ENCODE measurements at regions not wholly inside any gene's neighbourhood (a gene's known extent, or its start where the extent isn't known, plus 50 kb on each side); places are given as distances from the start of the nearest gene placed in this dataset.

DNA sequence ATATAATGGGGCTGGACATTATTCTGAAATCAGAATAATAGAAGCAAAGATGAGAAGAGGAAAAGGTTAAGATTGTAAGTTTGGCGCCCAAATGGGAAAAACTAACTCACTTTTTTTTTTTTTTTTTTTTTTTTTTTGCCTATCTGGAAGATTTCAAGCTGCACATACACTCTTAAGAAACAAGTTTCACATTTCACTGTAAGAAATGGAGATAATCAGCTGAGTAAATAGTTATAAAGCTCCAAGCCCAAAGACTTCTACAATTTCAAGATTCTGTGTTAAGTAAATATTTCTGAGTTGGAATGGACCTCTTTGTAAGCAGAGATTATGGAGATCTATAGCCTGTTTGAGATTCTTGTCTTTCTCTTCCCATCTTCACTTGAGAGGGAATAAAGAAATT, 140.0 kb downstream of the SLC17A6 start:
- in situ Hi-C loops (cut with HindIII; ENCODE audit: low sequenced_read_pairs): no loop called here
- DNase-seq (ENCODE audit: low read depth, low spot score): no peak
- TF ChIP-seq, protein P1, sequence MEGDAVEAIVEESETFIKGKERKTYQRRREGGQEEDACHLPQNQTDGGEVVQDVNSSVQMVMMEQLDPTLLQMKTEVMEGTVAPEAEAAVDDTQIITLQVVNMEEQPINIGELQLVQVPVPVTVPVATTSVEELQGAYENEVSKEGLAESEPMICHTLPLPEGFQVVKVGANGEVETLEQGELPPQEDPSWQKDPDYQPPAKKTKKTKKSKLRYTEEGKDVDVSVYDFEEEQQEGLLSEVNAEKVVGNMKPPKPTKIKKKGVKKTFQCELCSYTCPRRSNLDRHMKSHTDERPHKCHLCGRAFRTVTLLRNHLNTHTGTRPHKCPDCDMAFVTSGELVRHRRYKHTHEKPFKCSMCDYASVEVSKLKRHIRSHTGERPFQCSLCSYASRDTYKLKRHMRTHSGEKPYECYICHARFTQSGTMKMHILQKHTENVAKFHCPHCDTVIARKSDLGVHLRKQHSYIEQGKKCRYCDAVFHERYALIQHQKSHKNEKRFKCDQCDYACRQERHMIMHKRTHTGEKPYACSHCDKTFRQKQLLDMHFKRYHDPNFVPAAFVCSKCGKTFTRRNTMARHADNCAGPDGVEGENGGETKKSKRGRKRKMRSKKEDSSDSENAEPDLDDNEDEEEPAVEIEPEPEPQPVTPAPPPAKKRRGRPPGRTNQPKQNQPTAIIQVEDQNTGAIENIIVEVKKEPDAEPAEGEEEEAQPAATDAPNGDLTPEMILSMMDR (IDR thresholded peaks at IDR 0.05; ENCODE audit: low read depth, low read length): no peak
- no peak overlapping the region for H3K4me3 ChIP-seq (ENCODE audit: low read depth, low read length)

DNA sequence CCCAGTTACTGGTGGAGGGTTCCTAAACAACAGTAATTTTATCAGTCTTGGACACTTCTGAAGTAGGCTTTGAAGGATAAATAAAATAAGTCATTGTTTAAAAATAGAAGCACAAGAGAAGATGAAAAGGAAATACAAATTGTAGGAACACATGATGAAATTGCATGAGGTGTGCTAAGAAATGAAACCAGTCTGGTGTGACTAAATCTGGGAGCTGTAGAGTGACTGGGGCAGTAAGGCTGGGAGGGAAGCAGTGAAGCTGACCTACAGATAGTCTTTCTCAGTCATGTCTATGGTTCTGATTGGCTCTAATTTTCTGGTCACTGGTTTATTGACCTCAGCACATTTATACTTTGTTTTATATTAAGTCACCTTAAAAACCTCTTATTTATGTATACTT, 139.1 kb downstream of the SLC17A6 start:
- H3K4me3 ChIP-seq (ENCODE audit: low read depth, low read length): no peak overlapping the region
- DNase-seq (ENCODE audit: low read depth, low spot score): no peak
- TF ChIP-seq, protein P1 (IDR thresholded peaks at IDR 0.05; ENCODE audit: low read depth, low read length): no peak
- in situ Hi-C loops (cut with HindIII; ENCODE audit: low sequenced_read_pairs): no loop called here

DNA sequence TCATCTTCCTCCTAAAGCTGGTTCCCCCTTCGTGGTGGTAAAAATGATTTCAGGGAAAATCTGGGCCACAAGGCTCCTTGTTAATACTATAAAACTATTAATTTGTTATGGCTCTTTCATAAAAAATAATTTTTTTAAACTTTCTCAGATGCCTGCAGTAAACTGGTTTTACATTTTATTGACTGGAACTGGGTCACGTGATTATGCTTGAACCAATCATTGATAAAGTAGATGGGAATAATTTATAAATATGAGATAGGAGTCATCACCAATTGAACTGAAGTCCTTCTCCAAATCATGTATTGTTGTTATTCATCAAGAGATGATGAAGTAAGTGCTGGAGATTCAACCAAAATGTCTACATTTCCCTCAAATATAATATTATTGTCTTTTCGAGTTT, 138.4 kb downstream of the SLC17A6 start:
- no peak overlapping the region for H3K4me3 ChIP-seq (ENCODE audit: low read depth, low read length)
- in situ Hi-C loops (cut with HindIII; ENCODE audit: low sequenced_read_pairs): no loop called here
- no peak for DNase-seq (ENCODE audit: low read depth, low spot score)
- TF ChIP-seq, protein P1 (IDR thresholded peaks at IDR 0.05; ENCODE audit: low read depth, low read length): no peak

DNA sequence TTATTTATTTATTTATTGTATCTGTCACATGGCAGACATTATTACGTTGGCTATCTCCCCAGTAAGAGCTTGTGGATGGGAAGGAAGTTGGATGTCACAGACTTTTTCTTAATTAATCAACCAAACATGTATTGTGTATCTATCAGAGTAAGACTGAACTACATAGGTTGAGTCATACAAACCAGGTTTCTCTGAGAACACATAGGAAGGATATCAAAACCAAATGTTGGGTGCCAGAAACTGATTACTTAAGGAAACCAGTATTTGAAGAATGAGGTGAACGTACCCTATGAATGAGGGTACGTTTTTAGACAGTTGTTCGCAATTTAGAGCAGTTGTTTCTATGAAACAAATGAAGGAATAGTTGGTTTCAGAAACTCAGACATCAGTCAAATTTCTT, 136.4 kb downstream of the SLC17A6 start:
- TF ChIP-seq, protein P1 (IDR thresholded peaks at IDR 0.05; ENCODE audit: low read depth, low read length): no peak
- H3K4me3 ChIP-seq (ENCODE audit: low read depth, low read length): no peak overlapping the region
- in situ Hi-C loops (cut with HindIII; ENCODE audit: low sequenced_read_pairs): no loop called here
- DNase-seq (ENCODE audit: low read depth, low spot score): no peak

DNA sequence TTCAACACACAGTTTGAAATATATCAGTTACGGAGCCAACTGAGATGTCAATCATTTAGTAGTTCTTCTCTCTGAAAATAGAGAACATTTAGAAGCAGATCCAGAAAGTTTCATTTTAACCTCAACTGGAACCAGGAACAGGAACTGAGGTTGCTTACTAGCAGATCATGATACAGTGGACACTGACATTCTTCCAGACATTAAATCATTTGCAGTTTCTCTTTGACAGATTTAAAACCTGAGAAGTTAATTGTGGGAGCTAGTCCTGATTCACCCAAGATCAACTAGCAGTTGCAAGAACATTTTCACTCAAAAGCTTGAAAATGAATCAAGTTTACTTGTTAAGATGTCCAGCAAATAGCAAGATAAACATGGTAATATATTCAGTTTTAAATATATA, 135.4 kb downstream of the SLC17A6 start:
- in situ Hi-C loops (cut with HindIII; ENCODE audit: low sequenced_read_pairs): no loop called here
- TF ChIP-seq, protein P1 (IDR thresholded peaks at IDR 0.05; ENCODE audit: low read depth, low read length): no peak
- no peak for DNase-seq (ENCODE audit: low read depth, low spot score)
- H3K4me3 ChIP-seq (ENCODE audit: low read depth, low read length): no peak overlapping the region

DNA sequence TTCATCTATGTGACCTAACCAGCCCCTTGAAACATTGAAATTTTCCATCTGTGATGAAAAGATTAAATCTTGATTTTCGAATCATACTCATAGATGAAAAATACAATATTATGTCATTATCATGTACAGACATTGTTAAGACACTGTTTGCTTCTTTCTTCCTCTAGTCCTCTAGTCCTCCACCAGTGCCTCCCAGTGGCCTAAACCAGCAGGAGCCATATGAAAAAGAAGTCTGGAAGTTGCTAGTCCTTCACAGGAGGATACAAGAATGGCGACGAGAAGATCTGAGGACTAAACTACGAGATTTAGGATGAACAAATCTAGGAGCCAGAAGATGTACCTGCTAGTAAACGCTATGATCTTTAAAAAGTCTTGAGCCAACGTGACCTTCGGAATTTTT, 134.1 kb downstream of the SLC17A6 start:
- H3K4me3 ChIP-seq (ENCODE audit: low read depth, low read length): no peak overlapping the region
- no peak for DNase-seq (ENCODE audit: low read depth, low spot score)
- TF ChIP-seq, protein P1 (IDR thresholded peaks at IDR 0.05; ENCODE audit: low read depth, low read length): peak; percentile 8
- in situ Hi-C loops (cut with HindIII; ENCODE audit: low sequenced_read_pairs): no loop called here

DNA sequence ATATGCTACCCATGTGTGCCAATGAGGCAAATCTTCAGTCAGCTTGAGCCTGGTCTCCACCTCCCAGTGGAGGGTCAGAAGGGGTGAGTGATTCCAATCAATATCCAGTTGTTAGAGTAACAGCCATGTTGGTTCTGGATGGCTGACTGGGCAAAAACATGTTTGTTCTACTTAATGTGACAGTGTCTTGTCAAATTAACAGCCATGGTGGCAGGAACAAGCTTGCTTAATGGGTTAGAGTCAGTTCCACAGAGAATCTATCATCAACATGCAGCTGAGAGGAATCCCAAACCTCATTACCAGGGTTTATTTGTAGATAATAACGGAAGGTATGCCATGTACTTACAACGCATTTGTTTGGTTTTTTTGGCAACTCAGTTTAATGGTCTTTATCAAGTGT, 133.2 kb downstream of the SLC17A6 start:
- DNase-seq (ENCODE audit: low read depth, low spot score): no peak
- no peak overlapping the region for H3K4me3 ChIP-seq (ENCODE audit: low read depth, low read length)
- TF ChIP-seq, protein P1 (IDR thresholded peaks at IDR 0.05; ENCODE audit: low read depth, low read length): no peak
- in situ Hi-C loops (cut with HindIII; ENCODE audit: low sequenced_read_pairs): no loop called here

All from astrocyte of the spinal cord (primary cell).